ENCODE measurements at regions not wholly inside any gene's neighbourhood (a gene's known extent, or its start where the extent isn't known, plus 50 kb on each side); places are given as distances from the start of the nearest gene placed in this dataset.

DNA sequence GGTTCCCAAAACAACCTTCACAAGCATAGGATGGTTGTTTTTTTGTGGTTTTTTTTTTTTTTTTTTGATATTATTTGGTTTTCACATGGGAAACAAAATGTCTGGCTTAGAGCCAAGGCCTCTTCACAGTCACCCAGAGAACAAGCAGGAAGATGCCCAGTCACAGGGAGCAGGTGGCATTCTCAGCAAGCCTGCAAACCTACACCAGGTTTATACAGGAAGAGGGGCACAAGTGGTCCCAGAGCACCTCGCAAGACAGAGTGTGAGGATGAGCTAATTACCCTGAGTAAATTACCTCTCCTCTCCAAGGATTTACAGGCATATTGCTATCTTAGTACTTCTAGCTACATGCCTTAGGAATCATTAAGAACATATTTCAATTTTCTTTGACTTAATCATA lies 1375.6 kb downstream of the EFNB2 start:
- DNase-seq (ENCODE audit: low read depth in 2 of 2), result no peak

DNA sequence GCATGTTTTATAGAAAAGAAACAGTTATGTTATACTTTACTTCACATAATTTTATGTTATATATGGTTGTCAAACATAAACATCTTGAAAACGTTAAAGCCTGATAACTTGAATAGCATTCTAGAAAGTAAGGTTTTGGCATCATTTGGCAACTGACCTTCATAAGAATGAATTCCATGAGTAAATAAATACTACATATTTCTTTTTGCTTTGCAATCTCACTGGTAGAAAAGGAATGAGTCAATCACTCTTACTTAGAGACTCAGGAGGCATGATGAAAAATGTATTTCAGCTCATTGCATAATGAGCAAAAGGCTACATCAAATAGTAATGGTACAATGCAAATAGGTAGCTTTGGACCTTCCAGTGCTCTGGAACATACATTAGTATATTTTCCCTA lies 1381.9 kb downstream of the EFNB2 start:
- DNase-seq (ENCODE audit: low read depth in 2 of 2), result no peak

DNA sequence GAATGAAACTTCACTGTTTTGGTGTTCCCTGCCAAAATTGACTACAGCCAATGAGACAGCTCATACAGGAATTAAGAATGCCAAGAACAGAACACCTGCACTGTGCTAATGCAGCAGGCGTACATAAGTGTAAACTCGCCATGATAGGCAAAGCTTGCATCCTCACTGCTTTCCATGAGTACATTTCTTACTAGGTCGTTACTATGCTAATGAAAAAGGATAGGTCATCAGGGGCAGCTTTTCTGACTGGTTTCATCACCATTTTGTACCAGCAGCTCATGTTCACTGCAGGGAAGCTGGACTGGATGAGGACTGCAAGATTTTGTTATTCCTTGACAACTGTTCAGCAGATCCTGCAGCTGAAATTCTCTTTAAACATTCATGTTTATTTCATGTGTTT lies 1383.8 kb downstream of the EFNB2 start:
- no peak for DNase-seq (ENCODE audit: low read depth in 2 of 2)

DNA sequence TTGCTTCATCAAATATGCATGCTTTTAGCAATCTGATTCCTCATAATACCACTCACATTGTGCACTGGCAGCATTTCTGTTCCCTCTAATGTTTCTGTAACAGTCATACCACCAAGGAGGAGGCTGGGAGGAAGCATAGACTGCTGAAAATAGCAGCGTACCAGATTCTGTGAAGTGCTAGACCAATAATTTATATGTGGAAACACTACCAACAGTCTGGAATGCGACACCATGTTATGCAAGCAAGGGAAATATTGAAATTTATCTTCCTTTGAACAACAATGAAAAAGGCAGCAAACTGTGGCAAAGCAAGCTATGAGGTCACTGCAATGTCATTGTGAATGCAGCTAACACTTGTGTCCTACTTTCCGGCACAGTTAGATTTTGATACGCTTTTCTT lies 1388.0 kb downstream of the EFNB2 start:
- no peak for DNase-seq (ENCODE audit: low read depth in 2 of 2)

DNA sequence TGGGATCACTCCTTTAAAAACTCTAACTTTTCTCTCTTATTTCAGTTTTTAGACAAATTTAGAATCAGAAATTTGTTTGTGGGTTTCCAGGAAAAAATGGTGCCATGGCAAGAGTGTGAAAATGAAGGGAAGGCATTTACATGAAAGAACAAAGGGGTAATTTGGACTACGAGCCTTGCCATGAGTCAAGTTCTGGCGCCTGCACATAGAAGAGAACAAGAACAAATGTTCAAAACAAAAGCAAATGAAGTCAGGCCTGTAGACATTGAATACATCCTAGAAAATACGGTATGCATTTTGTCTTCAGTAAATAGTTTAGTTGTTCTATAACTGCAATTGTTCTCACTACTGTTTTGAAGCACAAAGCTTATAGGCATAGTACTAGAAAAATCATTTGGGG lies 1390.5 kb downstream of the EFNB2 start:
- no peak for DNase-seq (ENCODE audit: low read depth in 2 of 2)

DNA sequence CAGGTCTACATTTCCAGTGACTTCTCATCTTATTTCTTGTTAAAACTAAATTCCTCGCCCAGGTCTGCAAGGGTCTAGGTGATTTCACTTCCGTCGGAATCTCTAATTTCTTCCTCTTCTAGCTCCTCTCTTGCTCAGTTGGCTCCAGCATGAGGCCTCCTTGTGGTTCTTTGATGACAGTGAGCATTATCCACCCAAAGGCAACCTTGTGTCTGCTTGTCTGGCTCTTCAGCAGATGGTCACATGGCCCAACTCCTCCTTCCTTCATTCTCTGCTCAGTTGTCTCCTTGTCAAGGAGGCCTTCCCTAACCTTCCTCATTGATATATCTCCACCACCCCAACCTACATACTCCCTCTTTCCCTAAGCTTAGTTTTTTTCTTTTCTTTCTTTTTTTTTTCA lies 1391.4 kb downstream of the EFNB2 start:
- no peak for DNase-seq (ENCODE audit: low read depth in 2 of 2)

DNA sequence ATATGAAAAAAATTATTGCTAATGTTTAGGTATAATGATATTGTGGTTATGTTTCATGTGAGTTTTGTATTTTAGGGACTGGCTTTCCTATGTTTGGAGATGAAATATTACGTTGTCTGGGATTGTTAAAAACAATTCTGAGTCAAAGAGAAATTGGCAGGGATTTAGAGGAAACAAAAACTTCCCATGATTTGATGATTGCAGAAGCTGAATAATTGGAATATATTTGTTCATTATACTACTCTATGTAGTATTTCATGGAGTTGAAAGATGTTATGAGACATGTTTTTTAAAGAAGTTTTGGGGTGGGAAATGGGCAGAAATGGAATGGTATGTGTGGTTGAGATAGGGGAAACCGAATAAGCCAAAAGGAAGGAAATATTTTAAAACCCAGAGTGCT lies 1392.9 kb downstream of the EFNB2 start:
- no peak for DNase-seq (ENCODE audit: low read depth in 2 of 2)

DNA sequence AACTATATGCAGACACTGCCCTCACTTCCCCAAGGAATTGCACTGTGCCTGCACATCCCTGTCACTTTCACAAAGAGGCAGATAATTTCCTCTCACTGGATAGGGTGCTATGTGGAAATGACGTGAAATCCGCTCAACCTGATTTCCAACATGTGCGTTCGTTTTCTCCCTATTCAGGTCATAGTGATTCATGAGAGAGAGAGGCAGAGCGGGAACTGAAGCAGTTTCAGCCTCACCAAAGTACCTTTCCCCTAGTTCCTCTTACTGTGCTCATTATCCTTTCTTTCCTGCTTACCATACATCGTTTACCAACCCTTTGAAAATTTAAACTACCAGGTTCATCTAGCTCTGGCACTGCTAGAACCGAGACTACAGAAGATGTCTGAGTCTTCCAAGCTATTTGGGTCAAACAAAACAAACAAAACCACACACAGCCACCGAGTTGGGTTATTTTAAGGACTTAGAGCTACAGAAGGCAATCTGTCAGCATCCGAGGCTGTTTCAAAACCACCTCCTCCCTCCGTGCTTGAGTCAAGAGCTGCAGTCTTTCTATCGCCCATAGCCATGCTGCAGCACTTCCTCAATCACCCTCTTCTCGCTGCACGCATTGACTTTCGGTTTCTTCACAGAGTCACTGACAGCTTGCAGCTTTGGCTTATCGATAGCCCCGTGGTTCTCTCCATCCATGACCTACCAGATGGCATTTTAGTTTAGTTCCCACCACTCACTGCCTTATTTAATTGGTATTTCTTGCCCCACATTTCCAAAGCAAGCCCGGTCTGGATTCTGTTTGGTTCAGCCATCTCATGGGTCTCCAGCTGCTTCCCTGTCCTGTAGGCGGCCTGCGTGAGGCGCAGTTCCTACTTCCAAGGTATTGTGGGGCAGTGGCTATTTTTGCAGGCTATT lies 1395.8 kb downstream of the EFNB2 start:
- peak; percentile 20 to 41 for DNase-seq (ENCODE audit: low read depth in 2 of 2)

DNA sequence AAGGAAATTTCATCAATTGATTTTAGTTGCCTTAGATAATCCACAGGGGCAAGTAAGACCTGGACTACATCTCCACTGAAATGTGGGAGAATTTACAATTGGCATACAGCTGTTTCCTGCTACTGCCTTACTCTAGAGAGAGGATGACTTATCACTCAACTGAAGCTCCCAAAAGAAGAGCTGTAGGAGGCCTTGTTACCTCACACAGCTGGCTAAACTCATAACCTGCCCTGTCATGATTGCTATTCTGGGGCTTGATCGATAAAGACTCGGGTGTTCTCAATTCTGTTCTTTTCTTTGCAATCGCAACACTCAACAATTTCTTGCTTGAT lies 1396.4 kb downstream of the EFNB2 start:
- DNase-seq (ENCODE audit: low read depth in 2 of 2), result no peak

DNA sequence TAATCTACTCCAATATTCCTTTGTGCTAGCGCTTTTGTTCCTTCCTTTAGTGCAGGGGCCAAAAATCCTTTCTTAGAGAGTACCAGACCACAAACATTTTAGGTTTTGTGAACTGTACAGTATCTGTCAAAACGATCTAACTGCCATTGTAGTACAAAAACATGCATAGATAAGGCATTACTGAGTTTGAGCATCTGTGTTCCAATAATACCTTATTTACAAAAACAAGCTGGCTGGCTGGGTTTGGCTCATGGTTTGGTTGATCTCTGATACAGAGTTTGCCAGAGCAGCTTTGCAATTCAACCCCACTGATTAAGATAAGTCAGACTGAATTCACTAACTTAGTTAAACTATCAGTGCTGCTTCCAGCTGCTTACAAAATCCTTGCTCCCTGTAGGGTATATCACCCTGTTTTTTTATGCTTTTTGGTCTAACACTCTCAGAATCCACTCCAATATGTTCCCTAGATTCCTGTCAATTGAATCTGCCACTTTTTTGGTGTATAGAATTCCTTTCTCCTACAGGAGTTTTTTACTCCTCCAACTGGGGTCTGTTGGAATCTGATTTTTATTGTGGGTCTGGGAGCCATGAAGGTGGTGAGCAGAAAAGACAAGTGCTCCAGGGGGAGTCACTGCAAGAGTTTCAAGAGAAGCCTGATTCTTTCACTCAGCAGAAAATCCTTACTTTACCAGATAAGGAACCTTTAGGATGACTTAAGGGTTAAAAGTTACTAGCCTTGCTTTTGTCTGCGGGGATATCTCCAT lies 1399.4 kb downstream of the EFNB2 start:
- DNase-seq (ENCODE audit: low read depth in 2 of 2), result no peak

DNA sequence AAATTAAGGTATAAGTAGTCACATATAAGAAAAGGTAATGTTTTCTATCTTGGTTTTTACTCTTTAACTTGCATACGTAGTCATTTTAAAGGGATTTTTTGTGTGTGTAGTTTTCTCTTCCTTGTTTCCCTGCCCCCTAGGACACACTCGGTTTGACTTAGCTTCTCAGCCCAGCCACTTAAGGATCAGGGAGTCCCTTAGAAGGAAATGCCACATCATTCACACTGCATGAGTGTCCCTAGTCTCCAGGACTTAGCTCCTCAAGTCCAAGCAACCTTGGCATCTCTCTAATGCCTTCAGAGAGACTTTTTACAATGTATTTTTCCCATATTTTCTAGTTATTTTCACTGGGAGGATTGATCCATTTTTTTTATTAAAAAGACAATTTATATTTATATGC lies 1407.7 kb downstream of the EFNB2 start:
- DNase-seq (ENCODE audit: low read depth in 2 of 2), result no peak

DNA sequence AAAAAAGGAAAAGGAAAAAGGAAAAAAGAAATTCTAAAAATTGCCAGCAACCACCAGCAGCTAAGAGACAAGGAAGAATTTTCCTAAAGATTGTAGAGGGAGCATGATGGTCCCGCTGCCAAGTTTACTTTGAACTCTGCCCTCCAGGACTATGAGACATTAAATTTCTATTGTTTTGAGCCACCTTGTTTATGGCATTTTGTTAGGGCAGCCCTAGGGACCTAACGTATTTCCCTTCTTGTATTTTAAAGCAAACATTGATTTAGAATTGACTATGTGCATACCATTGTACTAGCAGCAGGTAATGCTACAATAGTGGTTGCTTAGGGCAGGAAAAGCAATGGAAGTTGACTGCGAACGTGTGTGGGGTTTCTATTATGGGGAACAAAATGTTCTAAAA lies 1414.2 kb downstream of the EFNB2 start:
- no peak for DNase-seq (ENCODE audit: low read depth in 2 of 2)

DNA sequence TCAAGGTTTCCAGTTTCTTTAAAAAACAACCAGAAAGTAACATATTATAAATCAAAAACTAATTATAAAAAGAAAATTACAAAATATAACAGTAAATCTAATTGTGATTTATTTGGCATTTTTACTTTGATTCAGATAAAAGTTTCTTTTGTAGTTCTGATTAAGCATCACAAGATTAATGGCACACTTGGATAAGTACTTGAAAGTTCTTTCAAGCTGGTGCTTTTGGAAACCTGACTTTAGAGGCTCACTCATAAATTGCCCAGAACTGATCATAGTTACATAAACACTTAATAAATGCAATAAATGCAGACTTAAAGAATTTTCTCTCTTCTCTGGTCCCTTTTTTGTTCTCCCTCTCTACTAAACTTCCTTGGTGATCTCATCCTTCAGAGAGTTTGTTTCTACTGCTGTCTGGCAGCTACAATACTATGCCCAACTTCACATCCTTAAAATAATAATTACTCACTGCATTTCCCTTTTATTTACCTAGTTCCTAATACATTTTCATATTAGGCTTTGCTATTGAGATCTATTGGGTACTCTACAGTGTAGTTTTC lies 1417.0 kb downstream of the EFNB2 start:
- no peak for DNase-seq (ENCODE audit: low read depth in 2 of 2)

DNA sequence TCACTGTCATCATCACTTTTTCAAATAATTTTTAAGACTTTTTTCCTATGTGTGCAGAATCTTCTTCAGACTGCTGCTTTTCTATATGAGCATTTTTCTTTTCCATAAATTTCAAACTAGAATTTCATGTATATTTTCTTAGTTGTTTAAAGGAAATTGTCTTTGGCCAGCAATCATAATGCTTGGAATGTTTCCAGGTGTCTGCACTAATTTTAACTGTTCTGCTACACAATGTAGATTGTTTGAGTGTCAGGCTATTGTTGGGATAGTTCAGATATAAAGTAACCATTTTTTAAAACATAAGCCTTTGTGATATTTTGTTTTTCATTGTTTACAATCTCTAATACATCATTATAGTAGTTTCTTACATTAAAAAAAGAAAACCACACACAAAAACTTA lies 1418.5 kb downstream of the EFNB2 start:
- no peak for DNase-seq (ENCODE audit: low read depth in 2 of 2)

DNA sequence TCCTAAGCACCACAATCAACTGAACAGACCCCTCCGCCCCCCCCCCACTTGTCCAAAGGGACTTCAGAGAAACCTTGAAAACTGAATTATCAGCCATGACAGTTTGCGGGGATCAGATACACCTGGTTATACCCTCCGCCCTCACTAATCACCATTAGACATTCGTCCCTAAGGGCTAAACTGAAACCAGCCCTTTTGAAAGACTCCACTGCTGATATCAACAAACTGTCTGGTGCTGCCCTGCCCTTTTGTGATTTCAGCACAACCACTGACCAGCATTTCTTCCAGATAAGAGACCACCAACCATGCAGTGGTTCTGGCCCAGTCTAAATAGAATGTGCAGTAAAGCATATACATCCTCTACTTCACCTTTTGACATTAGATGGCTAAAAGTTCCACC lies 1422.9 kb downstream of the EFNB2 start:
- DNase-seq (ENCODE audit: low read depth in 2 of 2), result no peak

DNA sequence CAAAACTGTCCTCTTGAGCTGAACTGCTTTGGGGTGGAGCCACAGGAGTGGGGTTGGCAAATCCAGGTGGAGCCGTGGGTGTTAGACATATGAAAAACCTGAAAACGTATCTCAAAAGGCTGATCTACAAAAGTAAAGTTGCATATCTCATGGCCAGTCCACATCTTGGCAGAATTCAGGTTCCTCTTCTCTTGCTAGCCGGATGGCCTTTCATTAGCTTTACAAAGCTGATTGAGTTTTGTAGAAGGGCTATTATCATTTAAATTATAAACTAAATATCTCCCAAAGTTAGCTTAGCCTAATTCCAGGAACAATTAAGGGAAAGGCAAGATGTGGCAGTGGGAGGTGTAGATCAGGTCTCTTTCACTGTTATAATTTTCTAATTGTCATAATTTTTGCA lies 1427.7 kb downstream of the EFNB2 start:
- no peak for DNase-seq (ENCODE audit: low read depth in 2 of 2)

DNA sequence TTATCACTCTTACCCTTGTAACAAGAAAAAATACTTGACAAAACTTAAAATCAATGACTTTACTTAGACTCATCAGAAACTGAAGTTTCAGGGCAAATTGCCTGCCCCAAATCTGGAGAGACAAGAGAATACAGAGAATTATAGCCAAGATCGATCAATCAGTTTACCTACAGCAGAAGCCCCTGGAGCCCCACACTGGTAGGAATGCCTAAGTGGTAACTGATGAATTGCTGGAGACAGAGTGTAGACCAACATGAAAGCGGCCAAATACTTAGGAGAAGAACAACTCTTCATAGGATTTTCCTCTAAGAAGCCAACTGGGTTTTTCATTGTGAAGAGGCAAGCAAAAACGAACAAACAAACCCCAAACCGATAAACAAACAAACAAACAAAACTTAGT lies 1430.0 kb downstream of the EFNB2 start:
- no peak for DNase-seq (ENCODE audit: low read depth in 2 of 2)

DNA sequence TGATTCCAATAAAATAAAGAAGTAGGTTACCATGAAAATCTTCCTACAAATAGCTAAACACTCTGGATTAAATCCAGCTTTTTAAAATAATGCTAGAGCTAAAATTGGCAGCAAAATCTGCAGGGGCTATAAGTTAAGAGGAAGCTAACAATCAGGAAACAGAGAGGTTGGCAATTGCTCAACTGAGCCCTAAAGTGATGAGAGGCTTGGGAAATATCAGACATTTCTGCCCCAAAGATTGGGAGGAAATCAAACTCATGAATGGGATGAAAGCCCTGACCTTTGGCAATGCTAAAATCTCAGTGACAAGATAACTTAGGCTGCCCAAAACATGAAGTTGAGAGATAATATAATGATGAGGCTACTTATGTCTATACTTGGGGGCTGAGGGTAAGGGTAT lies 1437.9 kb downstream of the EFNB2 start:
- no peak for DNase-seq (ENCODE audit: low read depth in 2 of 2)

DNA sequence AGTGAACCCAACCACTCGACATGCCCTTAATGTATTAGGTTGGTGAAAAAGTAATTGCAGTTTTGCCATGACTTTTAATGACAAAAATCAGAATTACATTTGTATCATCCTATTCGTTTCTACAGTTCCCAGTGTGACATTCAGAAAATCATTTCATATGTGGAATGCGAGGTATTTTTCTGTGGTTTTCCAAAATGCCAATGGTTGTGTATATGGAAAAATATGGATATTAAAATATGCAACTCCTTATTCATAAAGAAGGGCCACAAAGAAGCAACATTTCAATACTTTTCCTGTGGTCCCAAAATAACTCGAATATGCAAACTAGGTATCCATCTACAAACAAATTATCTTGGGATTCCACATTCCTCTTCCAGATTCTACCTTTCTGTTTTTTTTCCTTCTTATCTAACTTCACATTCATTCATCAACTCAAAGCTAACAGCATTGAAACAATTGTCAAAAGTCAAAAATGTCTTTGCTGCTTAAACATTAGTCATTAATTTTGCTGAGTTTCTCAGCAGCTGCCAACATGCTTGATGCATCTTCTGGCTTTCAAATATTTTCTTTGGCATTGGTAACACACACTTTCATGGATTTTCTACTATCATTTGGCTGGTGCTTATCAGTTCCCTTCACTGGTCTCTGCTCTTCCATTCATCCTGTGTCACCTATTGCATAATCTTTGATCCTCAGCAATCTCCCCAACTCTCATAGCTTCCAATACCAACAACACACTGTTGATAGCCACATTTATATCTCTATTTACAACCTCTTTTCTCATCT lies 1445.4 kb downstream of the EFNB2 start:
- no peak for DNase-seq (ENCODE audit: low read depth in 2 of 2)

DNA sequence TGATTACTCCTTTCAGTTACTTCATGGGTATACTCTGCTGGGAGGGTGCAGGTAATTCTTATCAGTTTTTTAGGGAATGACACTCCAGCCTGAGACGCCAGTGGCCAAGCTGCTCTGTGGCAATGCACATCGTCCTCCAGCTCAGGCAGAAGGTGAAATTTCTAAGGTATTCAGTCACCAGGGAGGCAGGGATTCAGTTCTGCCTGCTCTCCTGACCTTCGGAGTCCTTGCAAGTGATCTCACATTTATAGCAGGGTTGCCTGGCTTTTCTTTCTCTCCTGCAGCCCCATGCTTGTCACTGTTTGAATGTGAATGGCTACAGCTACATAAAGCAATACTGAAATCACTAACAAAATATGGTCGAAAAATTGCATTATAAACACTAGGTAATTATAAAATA lies 1447.5 kb downstream of the EFNB2 start:
- no peak for DNase-seq (ENCODE audit: low read depth in 2 of 2)

DNA sequence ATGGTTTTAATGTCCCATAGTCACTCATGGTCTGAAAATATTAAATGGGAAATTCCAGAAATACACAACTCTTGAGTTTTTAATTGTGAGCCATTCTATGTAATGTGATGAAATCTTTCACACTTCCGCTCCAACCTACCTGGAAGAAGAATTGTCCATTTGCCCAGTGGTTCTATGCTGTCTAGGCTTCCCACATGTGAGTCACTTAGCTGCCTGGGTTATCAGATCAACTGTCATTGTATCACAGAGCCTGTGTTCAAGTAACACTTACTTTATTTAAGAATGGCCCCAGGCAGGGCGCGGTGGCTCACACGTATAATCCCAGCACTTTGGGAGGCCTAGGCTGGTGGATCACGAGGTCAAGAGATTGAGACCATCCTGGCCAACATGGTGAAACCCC lies 1450.5 kb downstream of the EFNB2 start:
- DNase-seq (ENCODE audit: low read depth in 2 of 2), result no peak

DNA sequence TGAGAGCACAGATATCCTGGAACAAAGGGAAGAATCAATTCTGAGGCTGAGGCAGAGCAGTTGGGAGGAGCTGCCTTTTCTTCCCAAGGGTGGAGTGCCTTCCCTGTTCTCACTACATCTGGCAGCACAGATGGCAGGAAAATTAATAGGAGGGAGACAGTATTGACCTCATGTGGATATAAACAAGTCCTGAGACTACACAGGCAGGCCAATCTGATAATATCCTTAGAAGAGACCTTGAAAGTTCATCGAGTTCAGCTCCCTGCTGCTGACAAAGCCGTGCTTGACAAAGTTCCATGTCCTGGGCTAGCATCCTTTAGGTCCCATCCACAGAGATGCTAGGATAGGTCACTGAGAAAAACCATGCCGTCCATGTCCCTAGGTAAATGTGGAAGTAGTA lies 1451.5 kb downstream of the EFNB2 start:
- no peak for DNase-seq (ENCODE audit: low read depth in 2 of 2)

Measured in stimulated activated CD8-positive, alpha-beta memory T cell treated with anti-CD3 and anti-CD28 coated beads, Interleukin-15, amount 100 ng/mL, for 4 hours (primary cell).